ENCODE measurements at regions not wholly inside any gene's neighbourhood (a gene's known extent, or its start where the extent isn't known, plus 50 kb on each side); places are given as distances from the start of the nearest gene placed in this dataset.

GRCh38 chr10:125482108-125482507 lies 200.9 kb downstream of the TEX36 start:
- no peak for TF ChIP-seq CTCF (IDR thresholded peaks at IDR 0.05; ENCODE audit: extremely low read depth, insufficient read depth, missing control alignments)
- no peak for DNase-seq (ENCODE audit: low spot score)
- in situ Hi-C loops (cut with MboI; ENCODE audit: low pct_unique_long_range_greater_than_20kb, low sequenced_read_pairs, unreplicated experiment) = no loop called here

- no peak for DNase-seq (ENCODE audit: low spot score)
- in situ Hi-C loops (cut with MboI; ENCODE audit: low pct_unique_long_range_greater_than_20kb, low sequenced_read_pairs, unreplicated experiment) = no loop called here
- TF ChIP-seq CTCF (IDR thresholded peaks at IDR 0.05; ENCODE audit: extremely low read depth, insufficient read depth, missing control alignments) = no peak
These were observed 203.9 kb downstream of the TEX36 start for GRCh38 chr10:125479059-125479458.

GRCh38 chr10:125475815-125476214 lies 207.1 kb downstream of the TEX36 start:
- in situ Hi-C loops (cut with MboI; ENCODE audit: low pct_unique_long_range_greater_than_20kb, low sequenced_read_pairs, unreplicated experiment) = no loop called here
- DNase-seq (ENCODE audit: low spot score) = no peak
- TF ChIP-seq CTCF (IDR thresholded peaks at IDR 0.05; ENCODE audit: extremely low read depth, insufficient read depth, missing control alignments) = no peak

- DNase-seq (ENCODE audit: low spot score) = no peak
These were observed 209.7 kb downstream of the TEX36 start for GRCh38 chr10:125473143-125473793.

GRCh38 chr10:125472010-125472607 lies 210.9 kb downstream of the TEX36 start:
- DNase-seq (ENCODE audit: low spot score) = no peak
- in situ Hi-C loops (cut with MboI; ENCODE audit: low pct_unique_long_range_greater_than_20kb, low sequenced_read_pairs, unreplicated experiment) = no loop called here

More at GRCh38 chr10:125473143-125473793, 209.7 kb downstream of the TEX36 start:
- in situ Hi-C loops (cut with MboI; ENCODE audit: low pct_unique_long_range_greater_than_20kb, low sequenced_read_pairs, unreplicated experiment) = no loop called here
- no peak for TF ChIP-seq CTCF (IDR thresholded peaks at IDR 0.05; ENCODE audit: extremely low read depth, insufficient read depth, missing control alignments)

GRCh38 chr10:125468278-125468677 lies 214.7 kb downstream of the TEX36 start:
- TF ChIP-seq CTCF (IDR thresholded peaks at IDR 0.05; ENCODE audit: extremely low read depth, insufficient read depth, missing control alignments) = no peak
- DNase-seq (ENCODE audit: low spot score) = no peak
- in situ Hi-C loops (cut with MboI; ENCODE audit: low pct_unique_long_range_greater_than_20kb, low sequenced_read_pairs, unreplicated experiment) = no loop called here

More at GRCh38 chr10:125472010-125472607, 210.9 kb downstream of the TEX36 start:
- TF ChIP-seq CTCF (IDR thresholded peaks at IDR 0.05; ENCODE audit: extremely low read depth, insufficient read depth, missing control alignments) = no peak
